Tibial nerve (tissue), 4 donors: ENCODE measurements at regions not wholly inside any gene's neighbourhood (a gene's known extent, or its start where the extent isn't known, plus 50 kb on each side); places are given as distances from the start of the nearest gene placed in this dataset.

Experiments used
- DNase-seq, 2 donors: peaks; one replicate each; pipeline ENCODE4 v3.0.0-alpha.2; 2019; ENCODE audit warnings: low spot score in 2 of 2
- H3K27ac ChIP-seq, 4 donors: fragments of 200-600 bp; sonication (generic) in 3 of 4; one replicate each; pipeline ENCODE4 v1.5.1; 2017 to 2019; ENCODE audit warnings: mild to moderate bottlenecking in 1 of 4
- H3K27me3 ChIP-seq, 2 donors: fragments of 200-600 bp; sonication (generic) in 1 of 2; one replicate each; pipeline versions ENCODE4 v1.5.1 to v1.6.0; 2017 to 2019
- H3K36me3 ChIP-seq, 3 donors: fragments of 200-600 bp; sonication (generic); one replicate each; pipeline ENCODE4 v1.5.1; 2018 to 2019
- H3K4me1 ChIP-seq, 4 donors: fragments of 200-600 bp; sonication (generic) in 3 of 4; one replicate each; pipeline ENCODE4 v1.5.1; 2017 to 2019
- H3K4me3 ChIP-seq, 4 donors: fragments of 200-600 bp; sonication (generic) in 3 of 4; one replicate each; pipeline ENCODE4 v1.5.1; 2017 to 2019; ENCODE audit warnings: mild to moderate bottlenecking in 1 of 4, moderate library complexity in 1 of 4
- H3K9me3 ChIP-seq, 4 donors: fragments of 200-600 bp; sonication (generic) in 3 of 4; one replicate each; pipeline ENCODE4 v1.5.1; 2017 to 2019
- EP300 ChIP-seq, 2 donors: sonication (generic); formaldehyde crosslinking; IDR thresholded peaks; one replicate each; pipeline ENCODE4 v1.6.1; 2017; ENCODE audit warnings: antibody characterized with exemption in 2 of 2, mild to moderate bottlenecking in 1 of 2
- POLR2A ChIP-seq, 2 donors: fragments of 450-650 bp; IDR thresholded peaks; one replicate each; pipeline ENCODE4 v1.6.1; 2017; ENCODE audit warnings: antibody characterized with exemption in 2 of 2, mild to moderate bottlenecking in 2 of 2, moderate library complexity in 2 of 2
- WGBS, 2 donors: methylation state at CpG; one replicate each; pipeline ENCODE4 v1.1.5; 2018; 5-methylcytosine and 5-hydroxymethylcytosine counted together
- TF ChIP-seq, protein P1 (sequence below), 5 experiments: fragments of 200-600 bp in 3 of 5; fragments of 450-650 bp in 2 of 5; sonication (generic) in 3 of 5; IDR thresholded peaks; one replicate each; pipeline ENCODE4 v1.5.1; 2016 to 2019; ENCODE audit warnings: antibody characterized with exemption in 5 of 5, mild to moderate bottlenecking in 3 of 5, moderate library complexity in 2 of 5

GRCh38 chr13:90103099-90103784 is 1244.2 kb upstream of the MIR17HG start:
- no peak overlapping the region for H3K4me3 ChIP-seq
- TF ChIP-seq POLR2A (IDR thresholded peaks at IDR 0.05) = no peak
- TF ChIP-seq, protein P1, sequence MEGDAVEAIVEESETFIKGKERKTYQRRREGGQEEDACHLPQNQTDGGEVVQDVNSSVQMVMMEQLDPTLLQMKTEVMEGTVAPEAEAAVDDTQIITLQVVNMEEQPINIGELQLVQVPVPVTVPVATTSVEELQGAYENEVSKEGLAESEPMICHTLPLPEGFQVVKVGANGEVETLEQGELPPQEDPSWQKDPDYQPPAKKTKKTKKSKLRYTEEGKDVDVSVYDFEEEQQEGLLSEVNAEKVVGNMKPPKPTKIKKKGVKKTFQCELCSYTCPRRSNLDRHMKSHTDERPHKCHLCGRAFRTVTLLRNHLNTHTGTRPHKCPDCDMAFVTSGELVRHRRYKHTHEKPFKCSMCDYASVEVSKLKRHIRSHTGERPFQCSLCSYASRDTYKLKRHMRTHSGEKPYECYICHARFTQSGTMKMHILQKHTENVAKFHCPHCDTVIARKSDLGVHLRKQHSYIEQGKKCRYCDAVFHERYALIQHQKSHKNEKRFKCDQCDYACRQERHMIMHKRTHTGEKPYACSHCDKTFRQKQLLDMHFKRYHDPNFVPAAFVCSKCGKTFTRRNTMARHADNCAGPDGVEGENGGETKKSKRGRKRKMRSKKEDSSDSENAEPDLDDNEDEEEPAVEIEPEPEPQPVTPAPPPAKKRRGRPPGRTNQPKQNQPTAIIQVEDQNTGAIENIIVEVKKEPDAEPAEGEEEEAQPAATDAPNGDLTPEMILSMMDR (IDR thresholded peaks at IDR 0.05) = no peak
- TF ChIP-seq EP300 (IDR thresholded peaks at IDR 0.05) = no peak
- H3K27ac ChIP-seq = no peak overlapping the region
- DNase-seq = no peak
- no peaks in the 10 kb centered on the region for H3K27me3 ChIP-seq
- no peaks in the 10 kb centered on the region for H3K36me3 ChIP-seq
- H3K4me1 ChIP-seq = no peaks in the 10 kb centered on the region
- H3K9me3 ChIP-seq = no peaks in the 10 kb centered on the region
- 70 to 83% methylated on average over 4 of the region's 4 CpGs for WGBS, 2 donors

GRCh38 chr13:90104764-90105163 is 1242.7 kb upstream of the MIR17HG start:
- DNase-seq = no peak
- Histone ChIP-seq H3K4me1 (no peaks in the 10 kb centered on the region), H3K27ac (no peak overlapping the region), H3K27me3 (no peaks in the 10 kb centered on the region), H3K4me3 (no peak overlapping the region), H3K36me3 (no peaks in the 10 kb centered on the region), H3K9me3 (no peaks in the 10 kb centered on the region)
- TF ChIP-seq, protein P1 (IDR thresholded peaks at IDR 0.05) = no peak
- WGBS, 2 donors = 96 to 100% methylated on average over 2 of the region's 2 CpGs

- no peak for DNase-seq
- no peaks in the 10 kb centered on the region for H3K36me3 ChIP-seq
- H3K4me1 ChIP-seq = no peaks in the 10 kb centered on the region
- H3K9me3 ChIP-seq = no peaks in the 10 kb centered on the region
- TF ChIP-seq POLR2A (IDR thresholded peaks at IDR 0.05) (no peak), EP300 (IDR thresholded peaks at IDR 0.05) (no peak)
- TF ChIP-seq, protein P1 (IDR thresholded peaks at IDR 0.05) = no peak
- H3K27me3 ChIP-seq = no peaks in the 10 kb centered on the region
- H3K4me3 ChIP-seq = no peak overlapping the region
- no peak overlapping the region for H3K27ac ChIP-seq
These were observed 1242.2 kb upstream of the MIR17HG start for GRCh38 chr13:90105276-90105675.

- H3K36me3 ChIP-seq = no peaks in the 10 kb centered on the region
- H3K4me1 ChIP-seq = no peaks in the 10 kb centered on the region
- H3K4me3 ChIP-seq = no peak overlapping the region
- H3K27ac ChIP-seq = no peak overlapping the region
- H3K9me3 ChIP-seq = no peaks in the 10 kb centered on the region
- TF ChIP-seq POLR2A (IDR thresholded peaks at IDR 0.05) = no peak
- TF ChIP-seq, protein P1 (IDR thresholded peaks at IDR 0.05) = no peak
- no peak for TF ChIP-seq EP300 (IDR thresholded peaks at IDR 0.05)
- no peaks in the 10 kb centered on the region for H3K27me3 ChIP-seq
- WGBS, 2 donors = 17% methylated on average over 3 of the region's 3 CpGs
- no peak for DNase-seq
These were observed 1241.5 kb upstream of the MIR17HG start for GRCh38 chr13:90105849-90106496.

GRCh38 chr13:90107661-90108060 is 1239.8 kb upstream of the MIR17HG start:
- no peaks in the 10 kb centered on the region for H3K27me3 ChIP-seq
- no peaks in the 10 kb centered on the region for H3K9me3 ChIP-seq
- TF ChIP-seq POLR2A (IDR thresholded peaks at IDR 0.05) (no peak), EP300 (IDR thresholded peaks at IDR 0.05) (no peak)
- TF ChIP-seq, protein P1 (IDR thresholded peaks at IDR 0.05) = no peak
- no peaks in the 10 kb centered on the region for H3K4me1 ChIP-seq
- H3K27ac ChIP-seq = no peak overlapping the region
- WGBS, 2 donors = 89 to 93% methylated on average over 2 of the region's 2 CpGs
- no peaks in the 10 kb centered on the region for H3K36me3 ChIP-seq
- no peak overlapping the region for H3K4me3 ChIP-seq
- no peak for DNase-seq
